Mucosa of rectum (tissue), 2 donors: ENCODE measurements at regions not wholly inside any gene's neighbourhood (a gene's known extent, or its start where the extent isn't known, plus 50 kb on each side); places are given as distances from the start of the nearest gene placed in this dataset.
A peak's percentile ranks its signal among the peaks of the same experiment; 100 is the strongest.

Source experiments
- H3K27ac ChIP-seq, 2 donors: one replicate each; pipeline ENCODE4 v1.7.0; 2013; ENCODE audit warnings: inconsistent platforms in 2 of 2, low read depth in 2 of 2, low read length in 2 of 2
- H3K27me3 ChIP-seq, 2 donors: one replicate each; pipeline ENCODE4 v1.7.0; 2013; ENCODE audit warnings: low read length in 2 of 2; ENCODE audit not compliant: control insufficient read depth in 2 of 2, insufficient read depth in 2 of 2
- H3K36me3 ChIP-seq, 2 donors: one replicate each; pipeline ENCODE4 v1.7.0; 2013; ENCODE audit warnings: low read length in 2 of 2; ENCODE audit not compliant: control insufficient read depth in 2 of 2, insufficient read depth in 2 of 2
- H3K4me1 ChIP-seq, 2 donors: one replicate each; pipeline ENCODE4 v1.7.0; 2013; ENCODE audit warnings: low read length in 2 of 2, mild to moderate bottlenecking in 1 of 2; ENCODE audit not compliant: control insufficient read depth in 2 of 2, insufficient read depth in 2 of 2
- H3K4me3 ChIP-seq, 2 donors: one replicate each; pipeline ENCODE4 v1.7.0; 2013; ENCODE audit warnings: low read length in 2 of 2
- H3K9ac ChIP-seq, 2 donors: one replicate each; pipeline ENCODE4 v1.7.0; 2013; ENCODE audit warnings: low read length in 2 of 2, low read depth in 1 of 2, mild to moderate bottlenecking in 1 of 2
- H3K9me3 ChIP-seq, 2 donors: one replicate each; pipeline ENCODE4 v1.7.0; 2013; ENCODE audit warnings: low read length in 2 of 2; ENCODE audit not compliant: control insufficient read depth in 2 of 2
- donor health status: healthy.
- donor health status: Normal muscosa, but diverticular disease.

GRCh38 chrX:39817754-39818470, 279.8 kb downstream of the BCOR start:
- no peaks in the 10 kb centered on the region for H3K36me3 ChIP-seq
- H3K4me3 ChIP-seq: no peak overlapping the region
- H3K27me3 ChIP-seq: peaks cover 3 to 28% of the 10 kb centered on the region in 2 donors
- H3K9me3 ChIP-seq: no peaks in the 10 kb centered on the region
- no peaks in the 10 kb centered on the region for H3K4me1 ChIP-seq
- H3K27ac ChIP-seq: peak overlapping the region in 1 of 2 donors; percentile 9
- H3K9ac ChIP-seq: no peak overlapping the region

- Histone ChIP-seq H3K4me3 (no peak overlapping the region), H3K9ac (no peak overlapping the region), H3K27ac (no peak overlapping the region), H3K36me3 (no peaks in the 10 kb centered on the region), H3K9me3 (peaks cover 3 to 5% of the 10 kb centered on the region in 2 donors), H3K4me1 (no peaks in the 10 kb centered on the region), H3K27me3 (peaks cover 3 to 30% of the 10 kb centered on the region in 2 donors)
These were observed 279.0 kb downstream of the BCOR start for GRCh38 chrX:39818750-39819149.

GRCh38 chrX:39819921-39820849, 277.6 kb downstream of the BCOR start:
- H3K27ac ChIP-seq: no peak overlapping the region

GRCh38 chrX:39820938-39821708, 276.6 kb downstream of the BCOR start:
- Histone ChIP-seq H3K4me1 (no peaks in the 10 kb centered on the region), H3K4me3 (no peak overlapping the region), H3K27ac (no peak overlapping the region), H3K9me3 (peaks cover 3 to 5% of the 10 kb centered on the region in 2 donors), H3K27me3 (peaks cover 0 to 35% of the 10 kb centered on the region in 2 donors), H3K36me3 (no peaks in the 10 kb centered on the region), H3K9ac (no peak overlapping the region)

More at GRCh38 chrX:39819921-39820849, 277.6 kb downstream of the BCOR start:
- Histone ChIP-seq H3K9me3 (peaks cover 3 to 5% of the 10 kb centered on the region in 2 donors), H3K4me1 (no peaks in the 10 kb centered on the region), H3K9ac (no peak overlapping the region), H3K36me3 (no peaks in the 10 kb centered on the region), H3K27me3 (peaks cover 3 to 30% of the 10 kb centered on the region in 2 donors), H3K4me3 (no peak overlapping the region)

- H3K27me3 ChIP-seq: peaks cover 0 to 32% of the 10 kb centered on the region in 2 donors
- H3K4me1 ChIP-seq: no peaks in the 10 kb centered on the region
- no peak overlapping the region for H3K27ac ChIP-seq
- no peak overlapping the region for H3K9ac ChIP-seq
- H3K4me3 ChIP-seq: no peak overlapping the region
- H3K36me3 ChIP-seq: no peaks in the 10 kb centered on the region
- H3K9me3 ChIP-seq: peaks cover 3 to 5% of the 10 kb centered on the region in 2 donors
These were observed 276.1 kb downstream of the BCOR start for GRCh38 chrX:39821709-39822095.

- Histone ChIP-seq H3K9ac (no peak overlapping the region), H3K9me3 (peaks cover 3 to 5% of the 10 kb centered on the region in 2 donors), H3K4me1 (no peaks in the 10 kb centered on the region), H3K27ac (no peak overlapping the region), H3K36me3 (no peaks in the 10 kb centered on the region), H3K4me3 (no peak overlapping the region), H3K27me3 (peaks cover 0 to 30% of the 10 kb centered on the region in 2 donors)
These were observed 275.5 kb downstream of the BCOR start for GRCh38 chrX:39822133-39822748.

GRCh38 chrX:39823424-39823823, 274.3 kb downstream of the BCOR start:
- Histone ChIP-seq H3K36me3 (no peaks in the 10 kb centered on the region), H3K27ac (no peak overlapping the region), H3K9ac (no peak overlapping the region), H3K4me1 (no peaks in the 10 kb centered on the region), H3K4me3 (no peak overlapping the region), H3K27me3 (peaks cover 0 to 25% of the 10 kb centered on the region in 2 donors), H3K9me3 (peaks cover 3 to 5% of the 10 kb centered on the region in 2 donors)

- Histone ChIP-seq H3K4me1 (no peaks in the 10 kb centered on the region), H3K36me3 (no peaks in the 10 kb centered on the region), H3K27ac (no peak overlapping the region), H3K9me3 (peaks cover 3 to 5% of the 10 kb centered on the region in 2 donors), H3K9ac (no peak overlapping the region), H3K4me3 (no peak overlapping the region), H3K27me3 (peaks cover 0 to 25% of the 10 kb centered on the region in 2 donors)
These were observed 273.9 kb downstream of the BCOR start for GRCh38 chrX:39823854-39824253.

GRCh38 chrX:39826813-39827543, 270.8 kb downstream of the BCOR start:
- H3K9me3 ChIP-seq: peaks cover 3 to 5% of the 10 kb centered on the region in 2 donors
- H3K27ac ChIP-seq: no peak overlapping the region
- H3K4me3 ChIP-seq: no peak overlapping the region
- H3K27me3 ChIP-seq: peaks cover 0 to 13% of the 10 kb centered on the region in 2 donors
- H3K9ac ChIP-seq: no peak overlapping the region
- H3K36me3 ChIP-seq: no peaks in the 10 kb centered on the region
- no peaks in the 10 kb centered on the region for H3K4me1 ChIP-seq
